Mucosa of rectum (tissue), 2 donors: ENCODE measurements at regions not wholly inside any gene's neighbourhood (a gene's known extent, or its start where the extent isn't known, plus 50 kb on each side); places are given as distances from the start of the nearest gene placed in this dataset.

ENCODE experiments used
- H3K27ac ChIP-seq, 2 donors: one replicate each; pipeline ENCODE4 v1.7.0; 2013; ENCODE audit warnings: inconsistent platforms in 2 of 2, low read depth in 2 of 2, low read length in 2 of 2
- H3K27me3 ChIP-seq, 2 donors: one replicate each; pipeline ENCODE4 v1.7.0; 2013; ENCODE audit warnings: low read length in 2 of 2; ENCODE audit not compliant: control insufficient read depth in 2 of 2, insufficient read depth in 2 of 2
- H3K36me3 ChIP-seq, 2 donors: one replicate each; pipeline ENCODE4 v1.7.0; 2013; ENCODE audit warnings: low read length in 2 of 2; ENCODE audit not compliant: control insufficient read depth in 2 of 2, insufficient read depth in 2 of 2
- H3K4me1 ChIP-seq, 2 donors: one replicate each; pipeline ENCODE4 v1.7.0; 2013; ENCODE audit warnings: low read length in 2 of 2, mild to moderate bottlenecking in 1 of 2; ENCODE audit not compliant: control insufficient read depth in 2 of 2, insufficient read depth in 2 of 2
- H3K4me3 ChIP-seq, 2 donors: one replicate each; pipeline ENCODE4 v1.7.0; 2013; ENCODE audit warnings: low read length in 2 of 2
- H3K9ac ChIP-seq, 2 donors: one replicate each; pipeline ENCODE4 v1.7.0; 2013; ENCODE audit warnings: low read length in 2 of 2, low read depth in 1 of 2, mild to moderate bottlenecking in 1 of 2
- H3K9me3 ChIP-seq, 2 donors: one replicate each; pipeline ENCODE4 v1.7.0; 2013; ENCODE audit warnings: low read length in 2 of 2; ENCODE audit not compliant: control insufficient read depth in 2 of 2
- donor health status: healthy.
- donor health status: Normal muscosa, but diverticular disease.

GRCh38 chr5:52658246-52658645 lies 129.5 kb upstream of the ITGA1 start:
- no peaks in the 10 kb centered on the region for H3K9me3 ChIP-seq
- no peak overlapping the region for H3K27ac ChIP-seq
- no peaks in the 10 kb centered on the region for H3K27me3 ChIP-seq
- no peak overlapping the region for H3K4me3 ChIP-seq
- no peaks in the 10 kb centered on the region for H3K36me3 ChIP-seq
- H3K9ac ChIP-seq: no peak overlapping the region
- H3K4me1 ChIP-seq: no peaks in the 10 kb centered on the region

GRCh38 chr5:52660621-52661020 lies 127.1 kb upstream of the ITGA1 start:
- H3K9me3 ChIP-seq: no peaks in the 10 kb centered on the region
- no peaks in the 10 kb centered on the region for H3K27me3 ChIP-seq
- no peaks in the 10 kb centered on the region for H3K36me3 ChIP-seq
- no peak overlapping the region for H3K4me3 ChIP-seq
- no peak overlapping the region for H3K27ac ChIP-seq
- no peak overlapping the region for H3K9ac ChIP-seq
- no peaks in the 10 kb centered on the region for H3K4me1 ChIP-seq

GRCh38 chr5:52661903-52662595 lies 125.7 kb upstream of the ITGA1 start:
- Histone ChIP-seq H3K4me3 (no peak overlapping the region), H3K27me3 (no peaks in the 10 kb centered on the region), H3K9ac (no peak overlapping the region), H3K36me3 (no peaks in the 10 kb centered on the region), H3K27ac (no peak overlapping the region), H3K9me3 (no peaks in the 10 kb centered on the region), H3K4me1 (no peaks in the 10 kb centered on the region)

GRCh38 chr5:52665559-52665958 lies 122.2 kb upstream of the ITGA1 start:
- H3K9ac ChIP-seq: no peak overlapping the region
- H3K4me1 ChIP-seq: no peaks in the 10 kb centered on the region
- H3K36me3 ChIP-seq: no peaks in the 10 kb centered on the region
- H3K9me3 ChIP-seq: no peaks in the 10 kb centered on the region
- no peaks in the 10 kb centered on the region for H3K27me3 ChIP-seq
- no peak overlapping the region for H3K27ac ChIP-seq
- no peak overlapping the region for H3K4me3 ChIP-seq

GRCh38 chr5:52668139-52668538 lies 119.6 kb upstream of the ITGA1 start:
- no peak overlapping the region for H3K4me3 ChIP-seq
- H3K27ac ChIP-seq: no peak overlapping the region
- no peaks in the 10 kb centered on the region for H3K27me3 ChIP-seq
- no peaks in the 10 kb centered on the region for H3K4me1 ChIP-seq
- H3K9ac ChIP-seq: no peak overlapping the region
- no peaks in the 10 kb centered on the region for H3K36me3 ChIP-seq
- H3K9me3 ChIP-seq: no peaks in the 10 kb centered on the region

DNA sequence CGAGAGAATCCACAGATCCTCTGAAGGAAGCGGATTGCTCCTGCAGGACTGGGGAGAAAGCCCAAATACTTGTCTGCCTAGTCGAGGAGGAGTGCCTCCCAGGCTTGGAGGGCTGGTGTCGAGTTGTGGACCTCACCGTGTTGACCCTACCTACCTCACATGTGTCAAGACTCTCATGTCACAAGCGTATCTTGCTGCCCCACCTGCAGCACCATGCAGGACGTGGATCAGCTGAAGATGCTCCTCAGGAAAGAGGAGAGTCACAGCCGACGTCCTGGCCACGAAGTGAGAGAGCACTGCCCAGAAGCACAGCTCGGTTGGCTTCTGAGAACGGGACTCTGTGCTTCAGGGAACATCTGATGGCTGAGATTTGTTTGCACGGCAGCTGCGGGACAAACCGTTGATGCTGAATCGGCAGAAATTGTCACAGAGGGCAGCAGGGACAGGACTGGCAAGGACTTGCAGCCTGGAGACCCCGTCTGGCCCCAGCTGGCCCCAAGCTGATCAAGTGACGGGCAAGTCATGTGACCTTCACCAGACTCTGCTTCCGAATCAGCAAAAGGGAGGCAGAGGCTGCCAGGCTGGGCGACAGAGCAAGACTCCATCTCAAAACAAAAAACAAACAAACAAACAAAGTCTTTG lies 119.1 kb upstream of the ITGA1 start:
- Histone ChIP-seq H3K27ac (no peak overlapping the region), H3K9ac (no peak overlapping the region), H3K4me3 (no peak overlapping the region)

DNA sequence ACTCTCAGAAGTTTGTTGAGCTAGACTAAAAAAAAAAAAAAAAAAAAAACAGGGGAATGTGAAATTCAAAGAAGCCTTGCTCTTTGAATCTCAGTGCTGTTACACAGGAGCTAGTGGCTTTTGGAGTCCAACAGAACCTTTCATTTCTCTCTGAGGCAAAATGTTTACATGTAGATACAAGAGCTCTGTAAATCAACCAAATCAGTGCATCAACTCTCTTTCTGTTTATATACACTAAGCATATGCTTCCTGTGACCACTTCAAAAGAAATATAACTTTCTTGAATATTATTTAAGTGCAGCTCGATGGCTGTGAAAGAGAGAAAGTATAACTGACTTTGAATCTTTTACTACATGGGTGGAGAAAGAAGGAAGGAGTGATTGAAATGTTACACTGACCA lies 115.3 kb upstream of the ITGA1 start:
- H3K36me3 ChIP-seq: no peaks in the 10 kb centered on the region
- no peaks in the 10 kb centered on the region for H3K4me1 ChIP-seq
- H3K9ac ChIP-seq: no peak overlapping the region
- H3K27ac ChIP-seq: no peak overlapping the region
- H3K27me3 ChIP-seq: no peaks in the 10 kb centered on the region
- no peaks in the 10 kb centered on the region for H3K9me3 ChIP-seq
- no peak overlapping the region for H3K4me3 ChIP-seq

More for the DNA sequence above, 119.1 kb upstream of the ITGA1 start:
- no peaks in the 10 kb centered on the region for H3K9me3 ChIP-seq
- no peaks in the 10 kb centered on the region for H3K27me3 ChIP-seq
- H3K36me3 ChIP-seq: no peaks in the 10 kb centered on the region
- no peaks in the 10 kb centered on the region for H3K4me1 ChIP-seq

DNA sequence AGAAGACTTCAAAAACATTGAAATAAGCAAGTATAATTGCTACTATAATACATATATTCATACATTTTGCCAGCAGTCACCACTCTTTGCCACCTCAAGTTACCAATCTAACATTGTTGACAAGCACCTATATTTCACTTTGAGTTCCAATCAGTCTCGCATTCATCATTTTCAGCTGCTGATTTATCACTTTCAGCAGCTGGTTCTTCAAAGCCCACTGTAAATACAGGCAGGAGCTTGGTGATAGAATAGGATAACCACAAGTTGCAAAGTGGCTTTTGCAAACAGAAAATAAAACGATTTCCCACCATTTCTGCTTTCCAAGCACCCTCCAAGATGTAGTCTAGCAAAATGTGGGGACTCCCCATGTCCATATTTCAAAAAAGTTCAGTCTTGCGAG lies 114.2 kb upstream of the ITGA1 start:
- Histone ChIP-seq H3K9me3 (no peaks in the 10 kb centered on the region), H3K27me3 (no peaks in the 10 kb centered on the region), H3K4me3 (no peak overlapping the region)

GRCh38 chr5:52674815-52675545 lies 112.7 kb upstream of the ITGA1 start:
- H3K4me1 ChIP-seq: no peaks in the 10 kb centered on the region
- no peak overlapping the region for H3K4me3 ChIP-seq
- H3K27ac ChIP-seq: no peak overlapping the region
- no peaks in the 10 kb centered on the region for H3K9me3 ChIP-seq
- no peaks in the 10 kb centered on the region for H3K36me3 ChIP-seq
- H3K9ac ChIP-seq: no peak overlapping the region
- no peaks in the 10 kb centered on the region for H3K27me3 ChIP-seq

More for the DNA sequence above, 114.2 kb upstream of the ITGA1 start:
- Histone ChIP-seq H3K27ac (no peak overlapping the region), H3K4me1 (no peaks in the 10 kb centered on the region), H3K9ac (no peak overlapping the region), H3K36me3 (no peaks in the 10 kb centered on the region)

DNA sequence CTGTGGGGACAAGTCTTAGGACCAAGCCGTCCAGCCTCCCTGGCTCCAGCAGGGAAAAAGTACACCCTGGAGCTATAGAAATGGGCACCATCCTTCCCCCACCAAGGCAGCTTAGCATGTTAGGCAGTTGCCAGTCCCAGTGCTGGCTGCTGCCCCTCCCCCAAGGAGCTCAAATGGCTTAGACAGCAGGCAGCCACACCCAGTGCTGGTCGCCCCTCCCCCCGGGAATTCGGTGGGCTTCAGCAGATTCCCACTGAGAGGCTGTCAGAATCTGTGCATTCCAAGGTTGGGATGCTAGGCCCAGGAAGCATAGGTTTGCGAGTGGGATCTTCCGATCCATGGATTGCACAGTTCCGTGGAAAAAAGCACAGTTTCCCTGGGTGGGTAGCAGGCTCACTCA lies 105.2 kb upstream of the ITGA1 start:
- Histone ChIP-seq H3K27ac (no peak overlapping the region), H3K4me1 (no peaks in the 10 kb centered on the region), H3K36me3 (no peaks in the 10 kb centered on the region), H3K9ac (no peak overlapping the region), H3K4me3 (no peak overlapping the region), H3K9me3 (no peaks in the 10 kb centered on the region), H3K27me3 (no peaks in the 10 kb centered on the region)
